ENCODE measurements at regions not wholly inside any gene's neighbourhood (a gene's known extent, or its start where the extent isn't known, plus 50 kb on each side); places are given as distances from the start of the nearest gene placed in this dataset.

DNA sequence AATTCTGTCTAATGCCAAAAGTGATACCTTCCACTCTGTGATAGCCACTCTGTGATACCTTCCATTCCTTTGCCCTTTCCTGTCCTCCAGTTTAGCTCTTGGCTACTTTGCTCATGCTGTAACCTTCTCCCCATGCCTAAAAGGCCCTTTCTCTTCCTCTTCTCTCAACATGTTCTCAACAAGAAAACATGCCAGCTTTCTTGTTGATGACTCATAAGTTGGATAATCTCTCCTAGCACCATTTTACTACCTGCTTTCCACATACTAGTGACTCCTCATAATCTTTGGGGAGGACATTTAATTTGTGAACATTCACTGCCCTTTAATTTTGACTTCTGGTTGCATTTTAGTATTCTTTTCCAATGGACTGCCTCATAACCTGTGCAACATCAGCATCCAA is 55.9 kb upstream of the NT5C1B start:
- TF ChIP-seq TEAD4 (IDR thresholded peaks at IDR 0.05) (no peak), RAD21 (IDR thresholded peaks at IDR 0.05; ENCODE audit: low read depth) (no peak), TAF1 (IDR thresholded peaks at IDR 0.05; ENCODE audit: low read depth) (no peak), CREB1 (IDR thresholded peaks at IDR 0.05; ENCODE audit: low read depth) (no peak), TCF12 (IDR thresholded peaks at IDR 0.05; ENCODE audit: low read depth) (no peak)
- TF ChIP-seq, protein P1, sequence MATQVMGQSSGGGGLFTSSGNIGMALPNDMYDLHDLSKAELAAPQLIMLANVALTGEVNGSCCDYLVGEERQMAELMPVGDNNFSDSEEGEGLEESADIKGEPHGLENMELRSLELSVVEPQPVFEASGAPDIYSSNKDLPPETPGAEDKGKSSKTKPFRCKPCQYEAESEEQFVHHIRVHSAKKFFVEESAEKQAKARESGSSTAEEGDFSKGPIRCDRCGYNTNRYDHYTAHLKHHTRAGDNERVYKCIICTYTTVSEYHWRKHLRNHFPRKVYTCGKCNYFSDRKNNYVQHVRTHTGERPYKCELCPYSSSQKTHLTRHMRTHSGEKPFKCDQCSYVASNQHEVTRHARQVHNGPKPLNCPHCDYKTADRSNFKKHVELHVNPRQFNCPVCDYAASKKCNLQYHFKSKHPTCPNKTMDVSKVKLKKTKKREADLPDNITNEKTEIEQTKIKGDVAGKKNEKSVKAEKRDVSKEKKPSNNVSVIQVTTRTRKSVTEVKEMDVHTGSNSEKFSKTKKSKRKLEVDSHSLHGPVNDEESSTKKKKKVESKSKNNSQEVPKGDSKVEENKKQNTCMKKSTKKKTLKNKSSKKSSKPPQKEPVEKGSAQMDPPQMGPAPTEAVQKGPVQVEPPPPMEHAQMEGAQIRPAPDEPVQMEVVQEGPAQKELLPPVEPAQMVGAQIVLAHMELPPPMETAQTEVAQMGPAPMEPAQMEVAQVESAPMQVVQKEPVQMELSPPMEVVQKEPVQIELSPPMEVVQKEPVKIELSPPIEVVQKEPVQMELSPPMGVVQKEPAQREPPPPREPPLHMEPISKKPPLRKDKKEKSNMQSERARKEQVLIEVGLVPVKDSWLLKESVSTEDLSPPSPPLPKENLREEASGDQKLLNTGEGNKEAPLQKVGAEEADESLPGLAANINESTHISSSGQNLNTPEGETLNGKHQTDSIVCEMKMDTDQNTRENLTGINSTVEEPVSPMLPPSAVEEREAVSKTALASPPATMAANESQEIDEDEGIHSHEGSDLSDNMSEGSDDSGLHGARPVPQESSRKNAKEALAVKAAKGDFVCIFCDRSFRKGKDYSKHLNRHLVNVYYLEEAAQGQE (IDR thresholded peaks at IDR 0.05; ENCODE audit: low read depth), result no peak
